HEK293 (cell line): ENCODE measurements at regions not wholly inside any gene's neighbourhood (a gene's known extent, or its start where the extent isn't known, plus 50 kb on each side); places are given as distances from the start of the nearest gene placed in this dataset.

Experiments used
- CTCF ChIA-PET: fragments of 350-600 bp; formaldehyde crosslinking; extraction: SDS; loops from one replicate; lab custom pipeline; 2021; ENCODE audit warnings: antibody characterized with exemption; lab: Yijun Ruan, JAX
- POLR2A ChIA-PET: fragments of 300-600 bp; formaldehyde crosslinking; extraction: SDS; loops from one replicate; lab custom pipeline; 2020; ENCODE audit warnings: antibody characterized with exemption, inconsistent platforms; lab: Yijun Ruan, JAX
- H3K27ac ChIP-seq: fragments of 200-500 bp; sonication (Bioruptor generic); 2 replicates; pipeline ENCODE4 v1.5.1; 2014; ENCODE audit warnings: low read depth, low read length, control low read depth, inconsistent platforms; ENCODE audit errors: extremely low read depth
- H3K36me3 ChIP-seq, 2 experiments: fragments of 200-500 bp in 1 of 2; sonication (Bioruptor generic) in 1 of 2; 1 replicate in 1 of 2; 2 replicates in 1 of 2; pipeline ENCODE4 v1.5.1; 2014 to 2017; ENCODE audit warnings: inconsistent platforms in 2 of 2, low read length in 2 of 2; ENCODE audit not compliant: control insufficient read depth in 2 of 2, insufficient read depth in 1 of 2
- H3K4me1 ChIP-seq: fragments of 200-500 bp; sonication (Bioruptor generic); 2 replicates; pipeline ENCODE4 v1.5.1; 2014; ENCODE audit warnings: mild to moderate bottlenecking, low read length, inconsistent platforms; ENCODE audit not compliant: control insufficient read depth, insufficient read depth
- H3K4me3 ChIP-seq: 2 replicates; pipeline ENCODE4 v1.5.1; 2011; ENCODE audit warnings: low read depth, mild to moderate bottlenecking, control low read depth, low read length, moderate library complexity
- H3K9me3 ChIP-seq: fragments of 200-500 bp; sonication (Bioruptor generic); 2 replicates; pipeline ENCODE4 v1.5.1; 2014; ENCODE audit warnings: low read depth, low read length, inconsistent platforms; ENCODE audit not compliant: control insufficient read depth, insufficient read depth
- EGR2 ChIP-seq: fragments of 450-650 bp; formaldehyde crosslinking; IDR thresholded peaks from 2 replicates; pipeline ENCODE4 v1.5.1; 2016; ENCODE audit warnings: low read depth, missing biosample characterization, missing genetic modification characterization
- GFI1B ChIP-seq: fragments of 450-650 bp; formaldehyde crosslinking; IDR thresholded peaks from 2 replicates; pipeline ENCODE4 v1.5.1; 2016; ENCODE audit warnings: missing biosample characterization, missing genetic modification characterization
- GLIS1 ChIP-seq: fragments of 450-650 bp; formaldehyde crosslinking; IDR thresholded peaks from 2 replicates; pipeline ENCODE4 v1.5.1; 2016; ENCODE audit warnings: missing biosample characterization, missing genetic modification characterization
- HOXD13 ChIP-seq: sonication (generic); formaldehyde crosslinking; IDR thresholded peaks from 2 replicates; pipeline ENCODE4 v1.8.0; 2022; ENCODE audit warnings: missing genetic modification reagents, borderline replicate concordance
- KLF1 ChIP-seq: fragments of 450-650 bp; formaldehyde crosslinking; IDR thresholded peaks from 2 replicates; pipeline ENCODE4 v1.5.1; 2016; ENCODE audit warnings: missing biosample characterization, missing genetic modification characterization
- KLF17 ChIP-seq: fragments of 450-650 bp; formaldehyde crosslinking; IDR thresholded peaks from 2 replicates; pipeline ENCODE4 v1.5.1; 2016; ENCODE audit warnings: missing biosample characterization, missing genetic modification characterization
- PATZ1 ChIP-seq: fragments of 450-650 bp; formaldehyde crosslinking; IDR thresholded peaks from 2 replicates; pipeline ENCODE4 v1.5.1; 2016; ENCODE audit warnings: missing biosample characterization, missing genetic modification characterization
- SALL2 ChIP-seq: fragments of 450-650 bp; formaldehyde crosslinking; IDR thresholded peaks from 2 replicates; pipeline ENCODE4 v1.5.0; 2017; ENCODE audit warnings: missing biosample characterization, mild to moderate bottlenecking, missing genetic modification characterization, borderline replicate concordance
- SP7 ChIP-seq: fragments of 450-650 bp; formaldehyde crosslinking; IDR thresholded peaks from 2 replicates; pipeline ENCODE4 v1.5.1; 2016; ENCODE audit warnings: missing biosample characterization, missing genetic modification characterization
- TCF7L2 ChIP-seq: IDR thresholded peaks from 2 replicates; pipeline ENCODE4 v1.6.1; 2011; ENCODE audit warnings: low read depth, mild to moderate bottlenecking, inconsistent platforms, low read length, moderate library complexity, borderline replicate concordance
- ZBTB17 ChIP-seq: fragments of 450-650 bp; formaldehyde crosslinking; IDR thresholded peaks from 2 replicates; pipeline ENCODE4 v1.5.1; 2016; ENCODE audit warnings: missing biosample characterization, missing genetic modification characterization
- ZBTB21 ChIP-seq: fragments of 450-650 bp; formaldehyde crosslinking; IDR thresholded peaks from 2 replicates; pipeline ENCODE4 v1.5.1; 2017; ENCODE audit warnings: missing biosample characterization, missing genetic modification characterization
- ZFHX2 ChIP-seq: fragments of 450-650 bp; formaldehyde crosslinking; conservative IDR thresholded peaks from 2 replicates; pipeline ENCODE4 v1.5.1; 2016; ENCODE audit warnings: missing biosample characterization, missing genetic modification characterization
- ZFP69B ChIP-seq: fragments of 450-650 bp; formaldehyde crosslinking; IDR thresholded peaks from 2 replicates; pipeline ENCODE4 v1.5.1; 2016; ENCODE audit warnings: missing biosample characterization, missing genetic modification characterization
- ZIC2 ChIP-seq: fragments of 450-650 bp; formaldehyde crosslinking; IDR thresholded peaks from 2 replicates; pipeline ENCODE4 v1.5.1; 2016; ENCODE audit warnings: missing biosample characterization, missing genetic modification characterization
- ZNF138 ChIP-seq: fragments of 450-650 bp; formaldehyde crosslinking; IDR thresholded peaks from 2 replicates; pipeline ENCODE4 v1.5.1; 2016; ENCODE audit warnings: missing biosample characterization, missing genetic modification characterization, borderline replicate concordance
- ZNF157 ChIP-seq: fragments of 450-650 bp; formaldehyde crosslinking; IDR thresholded peaks from 2 replicates; pipeline ENCODE4 v1.5.1; 2016; ENCODE audit warnings: missing biosample characterization, missing genetic modification characterization
- ZNF18 ChIP-seq: fragments of 450-650 bp; formaldehyde crosslinking; IDR thresholded peaks from 2 replicates; pipeline ENCODE4 v1.5.1; 2016; ENCODE audit warnings: missing biosample characterization, missing genetic modification characterization
- ZNF214 ChIP-seq: fragments of 450-650 bp; formaldehyde crosslinking; IDR thresholded peaks from 2 replicates; pipeline ENCODE4 v1.5.1; 2017; ENCODE audit warnings: missing biosample characterization, mild to moderate bottlenecking, missing genetic modification characterization, borderline replicate concordance
- ZNF398 ChIP-seq: fragments of 450-650 bp; formaldehyde crosslinking; IDR thresholded peaks from 2 replicates; pipeline ENCODE4 v1.5.1; 2017; ENCODE audit warnings: missing biosample characterization, missing genetic modification characterization
- ZNF423 ChIP-seq: fragments of 450-650 bp; formaldehyde crosslinking; IDR thresholded peaks from 2 replicates; pipeline ENCODE4 v1.5.1; 2016; ENCODE audit warnings: missing biosample characterization, missing genetic modification characterization
- ZNF596 ChIP-seq: fragments of 450-650 bp; IDR thresholded peaks from 2 replicates; pipeline ENCODE4 v1.5.0; 2018; ENCODE audit warnings: missing biosample characterization, mild to moderate bottlenecking, missing genetic modification characterization, moderate library complexity
- ZNF629 ChIP-seq: fragments of 450-650 bp; formaldehyde crosslinking; IDR thresholded peaks from 2 replicates; pipeline ENCODE4 v1.5.1; 2017; ENCODE audit warnings: missing biosample characterization, missing genetic modification characterization
- ZNF692 ChIP-seq: fragments of 450-650 bp; formaldehyde crosslinking; IDR thresholded peaks from 2 replicates; pipeline ENCODE4 v1.5.1; 2016; ENCODE audit warnings: missing biosample characterization, missing genetic modification characterization
- ZSCAN5A ChIP-seq: fragments of 450-650 bp; formaldehyde crosslinking; IDR thresholded peaks from 2 replicates; pipeline ENCODE4 v1.5.1; 2016; ENCODE audit warnings: missing biosample characterization, missing genetic modification characterization

- TF ChIP-seq KLF17 (tag by site-specific recombination) (peak; percentile 94), ZFHX2 (peak; percentile 97), ZNF18 (tag by site-specific recombination) (peak; percentile 51; the same call in 1 of the 2 replicates), ZNF423 (0 out of 2 replicates have a peak, but pooled peaks have one; percentile 37), KLF1 (tag by site-specific recombination) (peak; percentile 100), TCF7L2 (peak; percentile 92), ZIC2 (tag by site-specific recombination) (peak; percentile 86), ZNF214 (tag by site-specific recombination) (no peak), ZNF596 (no peak), ZFP69B (tag by site-specific recombination) (0 out of 2 replicates have a peak, but pooled peaks have one; percentile 35), GFI1B (peak; percentile 46; the same call in 1 of the 2 replicates), ZBTB21 (tag by site-specific recombination) (peak; percentile 63), SP7 (peak; percentile 92), ZNF629 (peak; percentile 75), GLIS1 (tag by site-specific recombination) (peak; percentile 76; the same call in 1 of the 2 replicates), SALL2 (tag by site-specific recombination) (no peak), ZNF157 (tag by site-specific recombination) (no peak), PATZ1 (0 out of 2 replicates have a peak, but pooled peaks have one; percentile 25), ZNF138 (tag by site-specific recombination) (no peak), ZNF692 (tag by site-specific recombination) (peak; percentile 49; the same call in 1 of the 2 replicates), ZSCAN5A (tag by site-specific recombination) (no peak), EGR2 (tag by site-specific recombination) (peak; percentile 95), ZBTB17 (tag by site-specific recombination) (peak; percentile 64), HOXD13 (peak; percentile 74), ZNF398 (peak; percentile 25; the same call in 1 of the 2 replicates)
- TF ChIP-seq, all 188 proteins: peak for 19
- POLR2A ChIA-PET, result interaction anchor here (0.7 kb wide), 1 partner anchor 39 kb away, joined by 3 read pairs; no protein-coding TSS in a partner anchor
- no peak overlapping the region for H3K4me3 ChIP-seq
These were observed 319.6 kb downstream of the PTTG2 start for GRCh38 chr4:38279650-38280322.

More at GRCh38 chr4:38279650-38280322, 319.6 kb downstream of the PTTG2 start:
- CTCF ChIA-PET, result interaction anchor here (0.6 to 1.6 kb wide), 2 partner anchors 11 to 96 kb away, joined by 3 read pairs; no protein-coding TSS in a partner anchor
- no peaks in the 10 kb centered on the region for H3K36me3 ChIP-seq
- H3K27ac ChIP-seq, result no peak overlapping the region
- no peaks in the 10 kb centered on the region; the same call in 1 of the 2 replicates for H3K4me1 ChIP-seq
- no peaks in the 10 kb centered on the region for H3K9me3 ChIP-seq
